ENCODE measurements at regions not wholly inside any gene's neighbourhood (a gene's known extent, or its start where the extent isn't known, plus 50 kb on each side); places are given as distances from the start of the nearest gene placed in this dataset.

DNA sequence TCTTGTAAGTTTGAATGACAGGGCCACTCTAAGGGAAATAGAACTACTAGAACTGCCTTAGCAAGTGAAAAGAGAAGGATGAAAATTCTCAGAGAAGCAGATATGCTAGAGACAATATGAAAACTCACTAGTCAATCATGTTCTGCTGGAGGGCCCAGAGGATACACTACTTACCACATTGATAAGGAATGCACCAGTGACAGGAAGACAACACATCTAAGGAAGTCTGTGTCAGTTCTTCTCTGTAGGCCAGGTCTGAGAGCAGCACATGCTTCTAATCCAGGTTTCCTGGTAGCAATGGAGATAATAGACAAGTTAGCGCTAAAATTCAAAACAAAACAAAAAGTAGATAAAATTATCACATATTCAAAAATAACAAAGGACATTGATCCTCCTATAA lies 235.2 kb upstream of the AKR1E2 start:
- no TSS peak for BruUV-seq (replicated peaks)
- TF ChIP-seq EZH2 (IDR thresholded peaks at IDR 0.05; ENCODE audit: low read depth), result no peak
- no peak for TF ChIP-seq CTCF (conservative IDR thresholded peaks at IDR 0.05)
- no peak for DNase-seq

GRCh38 chr10:4588824-4589223 lies 237.2 kb upstream of the AKR1E2 start:
- BruUV-seq (replicated peaks), result no TSS peak
- no peaks in the 10 kb centered on the region for H4K20me1 ChIP-seq (ENCODE audit: insufficient read depth)
- no peaks in the 10 kb centered on the region for H3K79me2 ChIP-seq (ENCODE audit: low read depth)
- H3K4me1 ChIP-seq (replicated peaks; ENCODE audit: insufficient read depth), result no peaks in the 10 kb centered on the region
- H3K4me2 ChIP-seq, result no peak overlapping the region
- no peak overlapping the region for H2AFZ ChIP-seq
- H3F3A ChIP-seq (ENCODE audit: insufficient read depth, low read depth), result no peaks in the 10 kb centered on the region
- H3K9me2 ChIP-seq (ENCODE audit: insufficient read depth), result no peaks in the 10 kb centered on the region
- CTCF ChIA-PET, result no interaction called here
- intact Hi-C loops (cut with micrococcal nuclease; ENCODE audit: unreplicated experiment), result no loop called here
- DNase-seq, result no peak
- no peaks in the 10 kb centered on the region for H3K27me3 ChIP-seq (ENCODE audit: insufficient read depth, low read depth)
- no peak overlapping the region for H3K4me3 ChIP-seq
- no peaks in the 10 kb centered on the region for H3K9me3 ChIP-seq (ENCODE audit: insufficient read depth, low read depth)
- H3K36me3 ChIP-seq (ENCODE audit: low read depth), result no peaks in the 10 kb centered on the region
- H3K27ac ChIP-seq, result no peak overlapping the region
- POLR2A ChIA-PET (ENCODE audit: unreplicated experiment), result no interaction called here
- TF ChIP-seq EZH2 (IDR thresholded peaks at IDR 0.05; ENCODE audit: low read depth), result no peak
- TF ChIP-seq CTCF (conservative IDR thresholded peaks at IDR 0.05), result no peak

More for the DNA sequence above, 235.2 kb upstream of the AKR1E2 start:
- Histone ChIP-seq H3K9me3 (ENCODE audit: insufficient read depth, low read depth) (no peaks in the 10 kb centered on the region), H4K20me1 (ENCODE audit: insufficient read depth) (no peaks in the 10 kb centered on the region), H3K27ac (no peak overlapping the region), H3K36me3 (ENCODE audit: low read depth) (no peaks in the 10 kb centered on the region), H3K4me2 (no peak overlapping the region), H3F3A (ENCODE audit: insufficient read depth, low read depth) (no peaks in the 10 kb centered on the region), H3K4me3 (no peak overlapping the region), H3K9me2 (ENCODE audit: insufficient read depth) (no peaks in the 10 kb centered on the region), H3K79me2 (ENCODE audit: low read depth) (no peaks in the 10 kb centered on the region), H2AFZ (no peak overlapping the region), H3K4me1 (replicated peaks; ENCODE audit: insufficient read depth) (no peaks in the 10 kb centered on the region), H3K27me3 (ENCODE audit: insufficient read depth, low read depth) (no peaks in the 10 kb centered on the region)
- ChIA-PET CTCF (no interaction called here), POLR2A (ENCODE audit: unreplicated experiment) (no interaction called here)
- intact Hi-C loops (cut with micrococcal nuclease; ENCODE audit: unreplicated experiment), result no loop called here

GRCh38 chr10:4587466-4587865 lies 238.5 kb upstream of the AKR1E2 start:
- no peaks in the 10 kb centered on the region for H3K9me3 ChIP-seq (ENCODE audit: insufficient read depth, low read depth)
- H3K4me1 ChIP-seq (replicated peaks; ENCODE audit: insufficient read depth), result no peaks in the 10 kb centered on the region
- H3K9me2 ChIP-seq (ENCODE audit: insufficient read depth), result no peaks in the 10 kb centered on the region
- H3F3A ChIP-seq (ENCODE audit: insufficient read depth, low read depth), result no peaks in the 10 kb centered on the region
- POLR2A ChIA-PET (ENCODE audit: unreplicated experiment), result no interaction called here
- no peak overlapping the region for H3K4me3 ChIP-seq
- no peak overlapping the region for H2AFZ ChIP-seq
- H3K4me2 ChIP-seq, result no peak overlapping the region
- H3K36me3 ChIP-seq (ENCODE audit: low read depth), result no peaks in the 10 kb centered on the region
- H3K79me2 ChIP-seq (ENCODE audit: low read depth), result no peaks in the 10 kb centered on the region
- CTCF ChIA-PET, result no interaction called here
- DNase-seq, result no peak
- no peaks in the 10 kb centered on the region for H3K27me3 ChIP-seq (ENCODE audit: insufficient read depth, low read depth)
- no peak for TF ChIP-seq EZH2 (IDR thresholded peaks at IDR 0.05; ENCODE audit: low read depth)
- no peak for TF ChIP-seq CTCF (conservative IDR thresholded peaks at IDR 0.05)
- no peaks in the 10 kb centered on the region for H4K20me1 ChIP-seq (ENCODE audit: insufficient read depth)
- BruUV-seq (replicated peaks), result no TSS peak
- intact Hi-C loops (cut with micrococcal nuclease; ENCODE audit: unreplicated experiment), result no loop called here
- no peak overlapping the region for H3K27ac ChIP-seq
